ENCODE measurements at regions not wholly inside any gene's neighbourhood (a gene's known extent, or its start where the extent isn't known, plus 50 kb on each side); places are given as distances from the start of the nearest gene placed in this dataset.
"Not testable (repeated sequence)": the region's sequence is repeated elsewhere in the genome, so short reads cannot be mapped to it uniquely, and the experiment has no call there.

GRCh38 chr12:58068706-58069105 is 127.3 kb downstream of the ATP23 start:
- no peak for DNase-seq (ENCODE audit: low spot score)
- ATAC-seq: no peak

DNA sequence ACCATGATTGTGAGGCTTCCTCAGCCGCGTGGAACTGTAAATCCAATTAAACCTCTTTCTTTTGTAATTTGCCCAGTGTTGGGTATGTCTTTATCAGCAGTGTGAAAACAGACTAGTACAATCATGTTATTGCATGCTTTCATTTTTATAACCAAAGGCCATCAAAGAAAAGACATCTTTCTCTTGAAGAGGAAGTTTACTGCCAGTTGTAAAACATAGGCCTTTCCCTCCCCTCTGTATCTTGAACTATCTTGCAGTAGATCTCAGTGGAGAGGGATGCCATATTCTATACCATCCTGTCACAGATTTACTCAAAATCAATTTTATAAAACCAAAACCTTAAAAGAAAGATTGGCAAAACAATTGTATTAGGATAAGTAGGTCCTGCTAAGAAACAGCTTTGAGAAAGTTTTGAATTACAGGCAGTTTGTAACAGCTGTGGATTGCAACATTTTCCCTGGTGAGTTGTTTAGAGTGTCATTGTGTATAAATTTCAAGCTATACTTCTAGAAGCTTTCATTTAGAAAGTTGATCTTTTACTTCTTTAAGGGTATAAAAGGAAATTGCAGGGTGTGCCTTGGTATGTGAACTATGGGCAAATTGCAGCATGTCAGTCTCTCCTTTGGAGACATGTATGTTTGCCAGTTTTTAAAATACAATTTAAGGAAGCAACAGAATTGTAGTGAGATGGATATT is 128.0 kb downstream of the ATP23 start:
- ATAC-seq (no peak), DNase-seq (ENCODE audit: low spot score) (no peak)

DNA sequence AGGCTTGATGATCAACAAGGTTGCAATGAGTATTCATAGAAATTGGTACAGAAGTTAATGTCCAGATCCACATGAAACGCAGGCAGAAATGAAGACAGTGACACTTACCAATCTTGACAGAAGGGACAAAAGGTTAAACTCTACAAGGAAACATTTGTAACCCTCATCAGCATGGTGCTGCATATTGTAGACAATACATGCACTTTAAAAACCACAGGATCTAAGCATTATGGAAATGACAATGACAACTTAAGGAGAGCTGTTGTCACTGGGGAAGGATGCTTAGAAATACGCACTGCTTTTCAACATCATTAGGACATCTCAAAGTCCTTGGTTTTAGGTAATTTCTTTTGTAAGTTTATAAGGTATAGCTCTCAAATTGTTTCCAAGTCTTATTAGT is 130.6 kb downstream of the ATP23 start:
- no peak for ATAC-seq
- DNase-seq (ENCODE audit: low spot score): no peak

- DNase-seq (ENCODE audit: low spot score) (no peak), ATAC-seq (no peak)
Measured at GRCh38 chr12:58074259-58074658, 132.9 kb downstream of the ATP23 start.

DNA sequence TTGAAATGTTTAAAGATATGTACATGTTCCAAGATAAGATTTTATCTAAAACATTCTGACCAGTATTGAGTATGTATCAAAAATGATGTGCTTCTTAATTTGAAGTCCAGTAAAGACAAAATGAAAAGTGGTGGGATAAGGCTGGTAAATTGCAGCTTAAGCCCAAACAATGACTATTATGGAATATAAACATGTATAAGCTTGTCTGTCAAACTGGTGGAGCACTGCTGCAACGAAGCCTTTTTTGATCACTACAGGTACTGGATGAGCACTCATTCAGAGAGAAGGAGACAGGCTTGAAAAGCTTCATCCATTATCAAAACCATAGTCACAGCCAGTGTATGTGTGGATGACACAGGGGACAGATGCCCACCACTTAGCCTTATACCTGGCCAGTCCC is 138.4 kb downstream of the ATP23 start:
- no peak for DNase-seq (ENCODE audit: low spot score)
- ATAC-seq: no peak

GRCh38 chr12:58081488-58081887 is 140.1 kb downstream of the ATP23 start:
- ATAC-seq (no peak), DNase-seq (ENCODE audit: low spot score) (no peak)

DNA sequence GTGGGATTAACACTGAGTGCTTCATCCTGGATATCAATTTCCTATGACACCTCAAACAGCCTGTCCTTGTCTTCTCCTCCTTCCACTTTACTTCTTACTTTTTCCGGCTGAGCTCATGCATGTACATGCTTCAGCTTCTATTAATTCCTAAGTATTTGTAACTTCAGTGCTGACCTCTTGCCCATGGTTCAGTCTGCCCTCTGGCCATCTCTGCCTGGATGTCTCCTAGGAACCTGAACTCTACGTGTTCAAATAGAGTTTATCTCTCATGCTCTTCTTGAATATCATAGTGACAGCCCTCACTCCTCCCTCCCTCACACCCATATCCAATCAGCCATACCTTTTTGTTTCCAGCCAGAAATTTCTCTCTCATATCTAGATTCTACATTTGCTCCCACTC is 141.6 kb downstream of the ATP23 start:
- no peak for DNase-seq (ENCODE audit: low spot score)
- ATAC-seq: no peak

GRCh38 chr12:58086006-58086405 is 144.6 kb downstream of the ATP23 start:
- no peak for DNase-seq (ENCODE audit: low spot score)
- ATAC-seq: no peak

GRCh38 chr12:58086930-58087329 is 145.6 kb downstream of the ATP23 start:
- no peak for DNase-seq (ENCODE audit: low spot score)
- no peak for ATAC-seq

GRCh38 chr12:58087423-58088127 is 146.2 kb downstream of the ATP23 start:
- no peak for DNase-seq (ENCODE audit: low spot score)
- ATAC-seq: no peak

- DNase-seq (ENCODE audit: low spot score) (no peak), ATAC-seq (no peak)
Measured at GRCh38 chr12:58089588-58089987, 148.2 kb downstream of the ATP23 start.

- ATAC-seq (no peak), DNase-seq (ENCODE audit: low spot score) (no peak)
Measured at GRCh38 chr12:58090685-58091084, 149.3 kb downstream of the ATP23 start.

DNA sequence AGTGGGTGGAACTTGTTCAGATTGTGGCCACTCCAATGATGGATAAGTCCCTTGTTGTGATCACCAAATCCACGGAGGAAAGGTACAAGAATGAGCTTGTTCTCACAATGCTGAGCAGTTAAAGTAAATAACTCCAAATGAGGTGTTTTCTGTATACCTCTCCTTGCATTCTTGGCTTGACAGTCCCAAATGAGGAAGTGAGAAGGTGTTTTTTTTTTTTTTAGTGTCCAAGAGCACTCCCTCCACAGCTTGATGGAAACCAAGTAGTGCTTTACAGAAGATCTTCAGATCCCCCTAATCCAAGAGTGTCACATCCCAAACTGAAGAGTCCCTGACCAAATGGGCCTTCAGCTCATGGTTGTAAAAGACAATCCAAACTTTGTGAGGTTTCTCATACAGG is 153.6 kb downstream of the ATP23 start:
- ATAC-seq (no peak), DNase-seq (ENCODE audit: low spot score) (no peak)

DNA sequence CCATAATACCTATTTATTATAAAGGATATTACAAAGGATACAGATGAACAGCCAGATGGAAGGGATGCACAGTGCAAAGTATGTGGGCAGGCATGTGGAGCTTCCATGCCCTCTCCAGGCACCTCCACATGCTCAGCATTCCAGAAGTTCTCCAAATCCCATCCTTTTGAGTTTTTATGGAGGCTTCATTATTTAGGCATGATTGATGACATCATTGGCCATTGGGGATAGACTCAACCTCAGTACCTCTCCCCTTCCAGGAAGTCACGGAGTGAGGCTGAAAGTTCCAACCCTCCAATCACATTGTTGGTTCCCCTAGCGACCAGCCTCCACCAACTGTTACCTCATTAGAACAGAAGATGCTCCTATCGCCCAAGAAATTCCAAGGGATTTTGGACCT is 156.4 kb downstream of the ATP23 start:
- no peak for ATAC-seq
- no peak for DNase-seq (ENCODE audit: low spot score)

DNA sequence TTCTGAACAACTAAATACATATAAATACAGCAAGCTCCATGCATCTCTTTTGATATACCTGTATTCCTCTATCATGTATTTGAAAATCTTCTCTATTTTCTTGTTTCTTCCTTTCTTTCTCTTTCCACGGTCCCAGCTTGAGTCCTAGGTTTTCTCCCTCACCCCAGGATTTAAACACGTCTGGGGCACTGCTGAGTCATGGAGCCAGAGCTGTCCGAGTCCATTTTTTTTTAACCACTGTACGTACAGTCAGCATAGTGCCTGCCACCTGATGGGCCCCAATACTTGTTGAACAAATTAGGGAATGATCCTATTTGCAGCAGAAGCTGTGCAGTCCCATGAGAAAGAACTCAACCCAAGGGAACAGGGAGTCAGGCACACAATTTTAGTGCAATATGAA is 158.1 kb downstream of the ATP23 start:
- ATAC-seq (no peak), DNase-seq (ENCODE audit: low spot score) (no peak)

GRCh38 chr12:58104351-58104755 is 163.0 kb downstream of the ATP23 start:
- DNase-seq (ENCODE audit: low spot score) (no peak), ATAC-seq (no peak)

DNA sequence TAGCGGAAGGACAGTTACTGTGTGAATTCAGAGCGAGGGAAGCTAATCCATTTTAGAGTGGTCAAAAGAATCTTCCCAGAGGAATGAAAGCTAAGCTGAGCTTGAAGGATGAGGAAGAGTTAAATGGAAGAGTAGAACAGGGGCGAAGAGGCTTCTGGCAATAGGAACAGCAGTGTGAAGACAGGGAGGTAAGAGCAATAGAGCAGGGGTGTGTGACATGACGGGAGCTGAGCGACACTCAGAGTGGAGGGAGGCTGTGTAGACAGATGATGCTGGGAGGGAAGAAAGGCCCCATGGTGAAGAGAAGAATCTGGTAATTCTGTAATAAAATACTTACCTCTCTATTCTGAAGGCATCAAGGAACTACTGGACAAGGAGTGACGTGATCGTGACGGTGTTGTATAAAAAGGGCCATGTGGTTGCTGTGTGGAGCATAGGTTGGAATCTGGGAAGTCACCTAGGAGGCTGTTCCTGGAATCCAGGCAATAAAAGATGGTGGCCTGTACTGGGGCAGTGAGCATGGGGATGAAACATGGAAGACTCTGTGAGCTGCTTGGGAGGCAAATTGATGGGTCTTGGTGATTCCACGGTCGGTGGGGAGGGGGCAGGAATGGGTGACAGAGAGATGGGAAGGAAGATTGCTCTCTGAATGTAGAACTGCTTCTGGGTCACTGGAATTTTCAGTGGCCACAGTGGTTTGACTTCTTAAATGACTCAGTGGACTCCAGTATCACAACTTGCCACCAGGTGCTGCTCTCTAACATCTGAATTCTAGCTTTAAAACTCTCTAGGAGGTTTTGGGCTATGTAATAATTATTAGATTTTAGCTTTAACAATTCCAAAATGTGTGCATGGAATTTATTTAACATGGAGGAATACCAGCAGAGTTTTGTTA is 164.1 kb downstream of the ATP23 start:
- DNase-seq (ENCODE audit: low spot score): no peak
- no peak for ATAC-seq

GRCh38 chr12:58106195-58106594 is 164.8 kb downstream of the ATP23 start:
- DNase-seq (ENCODE audit: low spot score): no peak
- ATAC-seq: no peak

DNA sequence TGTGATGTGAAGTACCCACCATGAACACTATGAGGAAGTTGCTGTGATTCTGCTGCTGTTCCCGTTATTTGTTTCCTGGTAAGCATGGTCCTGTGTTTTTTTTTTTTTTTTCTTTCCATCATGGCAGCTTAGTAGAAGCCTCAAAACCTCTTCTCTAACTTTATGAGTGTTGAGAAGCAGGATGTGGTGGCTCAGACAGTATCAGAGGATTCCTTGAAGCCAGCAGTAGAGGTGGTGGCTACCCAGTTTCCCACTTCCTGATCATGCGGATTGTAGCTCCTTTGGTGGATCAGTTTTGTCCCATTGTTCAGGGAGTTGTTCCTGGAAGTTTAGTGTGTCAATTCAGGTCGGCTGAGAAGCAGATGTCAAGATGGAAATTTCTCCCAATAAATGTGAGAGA is 175.8 kb downstream of the ATP23 start:
- no peak for DNase-seq (ENCODE audit: low spot score)
- no peak for ATAC-seq

GRCh38 chr12:58117667-58118066 is 176.3 kb downstream of the ATP23 start:
- DNase-seq (ENCODE audit: low spot score): no peak
- ATAC-seq: no peak

- ATAC-seq; DNase-seq (ENCODE audit: low spot score): not testable (repeated sequence)
Measured at GRCh38 chr12:58125761-58126160, 184.4 kb downstream of the ATP23 start.

All from left lobe of liver (tissue), 2 donors.